ENCODE measurements at regions not wholly inside any gene's neighbourhood (a gene's known extent, or its start where the extent isn't known, plus 50 kb on each side); places are given as distances from the start of the nearest gene placed in this dataset.

DNA sequence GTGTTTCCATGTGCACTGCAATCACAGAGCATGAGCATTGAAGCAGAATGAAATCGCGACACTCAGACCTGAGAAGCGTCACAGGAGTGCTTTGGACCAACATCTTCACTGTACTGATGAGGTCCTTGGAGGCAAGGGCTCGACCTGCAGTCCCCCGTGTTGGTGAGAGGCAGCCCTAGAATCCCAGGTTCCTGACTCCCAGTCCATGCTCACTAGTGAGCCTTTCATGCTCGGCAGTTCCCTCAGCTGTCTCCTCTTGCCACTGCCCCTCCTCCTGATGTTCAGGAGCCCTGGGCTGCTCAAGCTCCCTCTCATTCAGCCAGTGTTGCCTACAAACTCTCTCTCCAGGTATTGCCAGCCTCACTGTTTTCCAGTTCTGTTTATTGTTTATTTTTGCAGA lies 291.4 kb downstream of the DYSF start:
- TF ChIP-seq, protein P1, sequence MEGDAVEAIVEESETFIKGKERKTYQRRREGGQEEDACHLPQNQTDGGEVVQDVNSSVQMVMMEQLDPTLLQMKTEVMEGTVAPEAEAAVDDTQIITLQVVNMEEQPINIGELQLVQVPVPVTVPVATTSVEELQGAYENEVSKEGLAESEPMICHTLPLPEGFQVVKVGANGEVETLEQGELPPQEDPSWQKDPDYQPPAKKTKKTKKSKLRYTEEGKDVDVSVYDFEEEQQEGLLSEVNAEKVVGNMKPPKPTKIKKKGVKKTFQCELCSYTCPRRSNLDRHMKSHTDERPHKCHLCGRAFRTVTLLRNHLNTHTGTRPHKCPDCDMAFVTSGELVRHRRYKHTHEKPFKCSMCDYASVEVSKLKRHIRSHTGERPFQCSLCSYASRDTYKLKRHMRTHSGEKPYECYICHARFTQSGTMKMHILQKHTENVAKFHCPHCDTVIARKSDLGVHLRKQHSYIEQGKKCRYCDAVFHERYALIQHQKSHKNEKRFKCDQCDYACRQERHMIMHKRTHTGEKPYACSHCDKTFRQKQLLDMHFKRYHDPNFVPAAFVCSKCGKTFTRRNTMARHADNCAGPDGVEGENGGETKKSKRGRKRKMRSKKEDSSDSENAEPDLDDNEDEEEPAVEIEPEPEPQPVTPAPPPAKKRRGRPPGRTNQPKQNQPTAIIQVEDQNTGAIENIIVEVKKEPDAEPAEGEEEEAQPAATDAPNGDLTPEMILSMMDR (IDR thresholded peaks at IDR 0.05), result no peak
- no peak for TF ChIP-seq EP300 (IDR thresholded peaks at IDR 0.05)
- TF ChIP-seq POLR2A (IDR thresholded peaks at IDR 0.05), result no peak
- TF ChIP-seq POLR2AphosphoS5 (IDR thresholded peaks at IDR 0.05), result no peak
